KOPT-K1 (cell line): ENCODE measurements at regions not wholly inside any gene's neighbourhood (a gene's known extent, or its start where the extent isn't known, plus 50 kb on each side); places are given as distances from the start of the nearest gene placed in this dataset.

Source experiments
- H3K27ac ChIP-seq: fragments of 200-600 bp; sonication (generic); 2 replicates; pipeline ENCODE4 v1.5.1; 2016; ENCODE audit warnings: antibody characterized with exemption, mild to moderate bottlenecking, low read depth, low read length; ENCODE audit not compliant: poor library complexity, severe bottlenecking
- H3K36me3 ChIP-seq: fragments of 200-600 bp; sonication (generic); 2 replicates; pipeline ENCODE4 v1.5.1; 2017; ENCODE audit warnings: antibody characterized with exemption, mild to moderate bottlenecking, low read length, moderate library complexity; ENCODE audit not compliant: insufficient read depth
- H3K9me3 ChIP-seq: fragments of 200-600 bp; sonication (generic); 2 replicates; pipeline ENCODE4 v1.5.1; 2017; ENCODE audit warnings: antibody characterized with exemption, low read length, mild to moderate bottlenecking; ENCODE audit not compliant: insufficient read depth, poor library complexity, severe bottlenecking

DNA sequence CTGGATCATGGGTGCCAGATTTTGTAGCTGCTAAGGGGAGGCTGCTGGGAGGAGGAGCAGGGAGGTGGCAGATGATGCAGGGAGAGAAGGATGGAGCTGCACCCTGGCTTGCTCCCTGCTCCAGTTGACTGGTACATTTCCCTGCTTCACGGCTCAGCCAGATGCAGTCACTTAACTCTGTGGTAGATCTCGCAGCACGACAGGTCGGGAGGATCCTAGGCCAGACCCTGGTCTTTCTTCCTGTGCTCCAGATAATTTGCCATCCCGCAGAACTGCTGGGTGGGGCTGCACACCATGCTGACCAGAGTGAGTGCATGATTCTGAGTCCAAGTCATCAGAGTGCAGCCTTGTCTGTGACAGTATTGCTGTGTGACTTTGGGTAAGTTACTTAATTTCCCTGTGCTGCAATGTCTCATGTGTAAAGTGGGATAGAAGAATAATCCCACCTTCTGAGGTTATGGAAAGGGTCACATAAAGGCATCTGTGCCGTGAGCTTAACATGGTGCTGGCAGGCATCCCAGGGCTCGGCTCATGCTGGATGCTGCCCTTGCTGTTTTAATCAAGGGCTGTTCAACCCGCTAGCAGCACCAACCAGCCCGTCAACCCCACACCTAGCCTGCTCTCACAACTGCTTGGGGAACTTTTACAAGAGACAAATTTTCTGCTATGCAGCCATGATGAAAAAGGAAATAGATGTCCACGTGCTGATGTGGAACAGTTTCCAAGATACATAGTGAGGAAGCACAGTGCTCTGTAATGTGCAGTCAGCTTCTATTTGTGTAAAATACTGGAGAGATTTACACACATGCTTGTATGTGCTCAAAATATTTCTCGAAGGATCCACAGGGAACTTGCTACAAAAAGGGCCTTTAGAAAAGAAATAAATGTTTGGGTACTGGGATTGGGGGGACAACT lies 257.9 kb downstream of the CDH26 start:
- peaks cover 27% of the 10 kb centered on the region for H3K36me3 ChIP-seq
- H3K27ac ChIP-seq: peak overlapping the region; percentile 98
- H3K9me3 ChIP-seq: no peaks in the 10 kb centered on the region

DNA sequence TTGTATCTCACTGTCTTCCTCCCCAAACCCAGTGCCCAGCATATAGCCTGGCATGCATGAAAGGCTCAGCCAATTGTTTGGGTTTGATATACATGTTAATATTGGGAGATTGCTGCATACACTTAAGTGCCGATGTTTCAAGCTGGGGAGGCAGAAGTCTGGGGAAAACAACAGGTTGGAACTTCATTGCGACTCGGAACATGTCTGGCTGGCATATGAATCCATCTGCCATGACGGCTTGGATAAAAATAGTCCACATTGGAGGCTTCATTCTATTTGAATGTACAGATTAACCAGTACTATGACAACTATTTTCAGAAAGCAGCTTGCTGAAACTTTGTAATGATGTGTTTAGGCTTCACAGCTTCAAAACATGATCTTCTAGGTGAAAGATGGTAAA lies 261.0 kb downstream of the CDH26 start:
- Histone ChIP-seq H3K27ac (peak overlapping the region; percentile 32), H3K9me3 (no peaks in the 10 kb centered on the region), H3K36me3 (peaks cover 47% of the 10 kb centered on the region)

DNA sequence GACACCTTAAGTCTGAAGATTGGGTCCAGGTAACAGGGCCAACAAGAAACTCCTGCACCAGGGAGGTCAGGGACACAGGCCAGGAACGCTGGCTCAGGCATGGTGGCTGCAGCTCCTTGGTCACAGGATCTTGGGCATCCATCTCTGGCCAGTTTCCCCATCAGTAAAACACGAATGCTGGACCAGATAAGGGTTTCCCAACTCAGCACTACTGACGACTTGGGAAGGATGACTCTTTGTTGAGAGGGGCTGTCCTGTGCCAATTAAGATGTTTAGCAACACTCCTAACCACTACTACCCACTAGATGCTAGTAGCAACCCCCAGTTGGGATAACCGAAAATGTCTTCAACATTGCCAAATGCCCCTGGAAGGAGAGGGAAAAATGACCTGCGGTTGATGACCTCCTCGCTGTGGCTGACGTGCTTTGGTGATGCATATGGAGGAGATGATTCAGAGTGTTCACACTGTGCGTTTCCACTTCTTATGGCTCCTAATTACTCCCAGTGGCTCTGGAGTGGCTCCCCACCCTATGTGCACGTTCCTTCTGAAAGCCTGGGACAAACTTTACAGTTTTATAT lies 261.9 kb downstream of the CDH26 start:
- H3K27ac ChIP-seq: peak overlapping the region; percentile 14
- H3K36me3 ChIP-seq: peaks cover 55% of the 10 kb centered on the region
- no peaks in the 10 kb centered on the region for H3K9me3 ChIP-seq

DNA sequence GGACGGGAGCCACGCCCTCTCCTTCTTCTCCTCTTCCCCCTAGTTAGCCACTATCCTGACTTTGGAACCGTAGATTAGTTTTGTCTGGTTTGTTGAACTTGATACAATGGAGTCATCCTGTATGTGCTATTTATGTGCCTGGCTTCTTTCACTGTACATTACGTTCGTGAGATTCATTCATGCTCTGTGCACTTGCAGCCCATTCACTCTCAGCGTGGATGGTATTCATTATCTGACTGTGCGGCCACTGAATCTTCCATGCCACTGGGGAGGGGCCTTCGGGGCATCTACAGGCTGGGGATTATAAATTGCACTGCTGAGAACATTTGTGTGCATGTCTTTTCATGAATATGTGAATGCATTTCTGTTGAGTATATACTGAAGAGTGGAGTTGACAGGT lies 262.5 kb downstream of the CDH26 start:
- no peak overlapping the region for H3K27ac ChIP-seq
- no peaks in the 10 kb centered on the region for H3K9me3 ChIP-seq
- H3K36me3 ChIP-seq: peaks cover 61% of the 10 kb centered on the region

DNA sequence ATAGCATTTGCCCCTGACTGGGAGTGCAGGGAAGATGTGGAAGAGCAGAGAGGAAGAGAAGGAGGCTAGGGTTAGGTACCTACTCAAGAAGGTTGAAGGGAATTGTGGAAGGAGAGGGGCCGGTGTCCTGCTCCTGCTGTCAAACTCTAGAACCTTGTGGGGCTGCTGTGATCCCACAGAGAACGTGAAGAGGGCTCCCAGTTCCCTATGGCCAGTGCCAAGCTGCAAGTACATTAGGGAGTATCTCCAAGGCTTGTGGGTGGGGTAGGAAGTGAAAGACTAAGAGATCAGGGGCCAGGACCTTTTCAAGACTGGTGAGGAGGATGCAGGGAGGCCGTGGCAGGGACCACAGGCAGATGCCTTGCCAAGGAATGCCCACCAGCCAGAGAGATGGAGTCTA lies 263.4 kb downstream of the CDH26 start:
- Histone ChIP-seq H3K36me3 (peaks cover 65% of the 10 kb centered on the region), H3K9me3 (peaks cover 5% of the 10 kb centered on the region), H3K27ac (peak overlapping the region; percentile 30)

DNA sequence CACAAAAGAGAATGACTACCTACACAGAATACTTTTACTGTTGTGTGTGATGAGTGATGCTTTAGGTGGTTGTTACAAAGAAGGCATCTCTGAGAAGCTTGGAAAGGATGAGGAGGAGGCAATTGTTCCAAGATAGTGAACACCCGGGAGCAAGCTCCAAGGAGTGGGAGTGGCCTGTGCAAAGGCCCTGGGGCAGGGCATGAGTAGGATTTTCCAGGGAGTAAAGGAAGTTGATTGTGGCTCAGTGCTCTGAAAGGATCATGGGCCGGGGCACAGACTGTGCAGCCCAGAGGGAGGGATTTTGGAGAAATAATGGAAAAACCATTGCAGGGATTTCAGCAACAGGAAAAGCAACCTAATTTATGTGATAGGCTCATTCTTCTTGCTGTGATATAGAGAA lies 264.3 kb downstream of the CDH26 start:
- H3K27ac ChIP-seq: no peak overlapping the region
- H3K36me3 ChIP-seq: peaks cover 74% of the 10 kb centered on the region
- H3K9me3 ChIP-seq: peaks cover 14% of the 10 kb centered on the region

DNA sequence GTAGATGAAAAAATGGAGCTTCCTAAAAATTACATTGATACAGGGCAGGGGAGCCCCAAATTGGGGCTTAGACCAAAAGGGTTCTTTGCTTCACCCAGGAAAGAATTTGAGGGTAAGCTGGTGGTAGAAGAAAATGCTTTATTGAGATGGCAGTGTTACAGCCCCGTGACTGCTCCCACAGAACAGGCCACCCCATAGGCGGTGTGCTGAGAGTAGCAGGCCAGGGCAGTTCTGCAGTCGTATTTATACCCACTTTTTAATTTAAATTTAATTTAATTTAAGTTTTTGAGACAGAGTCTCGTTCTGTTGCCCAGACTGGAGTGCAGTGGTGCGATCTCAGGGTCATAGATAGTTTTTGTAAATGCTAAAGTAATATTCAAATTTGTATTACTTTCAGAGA lies 265.0 kb downstream of the CDH26 start:
- H3K9me3 ChIP-seq: peaks cover 21% of the 10 kb centered on the region
- no peak overlapping the region for H3K27ac ChIP-seq
- H3K36me3 ChIP-seq: peaks cover 81% of the 10 kb centered on the region

DNA sequence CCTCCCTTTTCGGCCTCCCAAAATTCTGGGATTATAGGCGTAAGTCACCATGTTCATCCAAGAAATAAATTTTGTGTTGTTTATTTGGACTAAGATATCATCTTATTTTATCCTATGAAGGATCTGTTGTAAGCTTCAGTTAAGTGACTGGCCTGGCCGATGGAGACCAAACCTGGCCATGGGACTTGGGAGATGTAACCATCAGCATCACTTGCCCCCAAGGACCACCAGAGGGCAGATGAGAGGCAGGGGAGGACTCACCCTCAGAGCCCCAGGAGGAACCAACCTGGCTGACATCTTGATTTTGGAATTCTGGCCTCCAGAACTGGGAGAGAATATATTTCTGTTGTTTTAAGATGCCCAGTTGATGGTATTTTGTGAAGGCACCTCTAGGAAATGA lies 266.7 kb downstream of the CDH26 start:
- peaks cover 34% of the 10 kb centered on the region for H3K9me3 ChIP-seq
- H3K27ac ChIP-seq: peak overlapping the region; percentile 28
- peaks cover 85% of the 10 kb centered on the region for H3K36me3 ChIP-seq

DNA sequence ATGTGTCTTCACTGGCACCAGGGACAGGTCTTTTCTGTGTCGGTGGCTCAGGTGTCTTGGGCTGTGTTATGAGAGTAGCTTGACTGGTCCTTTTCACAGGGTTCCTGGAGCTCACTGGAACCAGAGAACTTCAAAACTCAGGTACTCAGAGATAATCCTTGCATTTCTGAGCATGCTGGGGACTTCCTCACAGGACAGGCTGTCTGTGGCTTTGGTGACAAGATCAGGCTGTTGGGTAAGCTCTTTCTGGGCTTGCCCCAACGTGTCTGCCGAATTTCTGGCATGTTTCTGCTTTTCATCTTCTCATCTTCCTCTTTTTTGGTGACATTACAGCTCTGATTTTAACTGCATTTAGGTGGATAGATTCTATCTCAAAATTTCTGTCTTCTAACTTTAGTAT lies 270.0 kb downstream of the CDH26 start:
- H3K36me3 ChIP-seq: peaks cover 91% of the 10 kb centered on the region
- H3K9me3 ChIP-seq: peaks cover 46% of the 10 kb centered on the region
- peak overlapping the region; percentile 15 for H3K27ac ChIP-seq

DNA sequence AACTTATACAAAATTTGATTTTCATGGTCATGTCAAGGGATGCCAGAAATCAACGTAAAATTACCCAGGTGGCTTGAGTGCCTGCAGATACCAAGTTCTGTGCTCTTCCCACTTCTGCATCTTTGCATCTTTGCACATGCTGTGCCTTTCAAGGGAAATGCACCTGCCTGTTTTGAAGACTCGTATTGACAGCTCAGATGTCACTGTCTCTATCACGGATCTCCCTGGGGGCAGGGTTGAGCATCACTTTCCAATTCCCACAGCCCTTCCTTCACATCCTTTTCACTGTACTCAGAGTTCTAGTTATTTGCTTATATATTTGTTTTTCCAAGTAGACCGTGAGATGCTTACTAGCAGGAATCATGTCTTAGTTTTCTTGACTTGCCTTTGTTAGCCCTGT lies 274.2 kb downstream of the CDH26 start:
- Histone ChIP-seq H3K36me3 (peaks cover 62% of the 10 kb centered on the region), H3K9me3 (peaks cover 34% of the 10 kb centered on the region), H3K27ac (no peak overlapping the region)

DNA sequence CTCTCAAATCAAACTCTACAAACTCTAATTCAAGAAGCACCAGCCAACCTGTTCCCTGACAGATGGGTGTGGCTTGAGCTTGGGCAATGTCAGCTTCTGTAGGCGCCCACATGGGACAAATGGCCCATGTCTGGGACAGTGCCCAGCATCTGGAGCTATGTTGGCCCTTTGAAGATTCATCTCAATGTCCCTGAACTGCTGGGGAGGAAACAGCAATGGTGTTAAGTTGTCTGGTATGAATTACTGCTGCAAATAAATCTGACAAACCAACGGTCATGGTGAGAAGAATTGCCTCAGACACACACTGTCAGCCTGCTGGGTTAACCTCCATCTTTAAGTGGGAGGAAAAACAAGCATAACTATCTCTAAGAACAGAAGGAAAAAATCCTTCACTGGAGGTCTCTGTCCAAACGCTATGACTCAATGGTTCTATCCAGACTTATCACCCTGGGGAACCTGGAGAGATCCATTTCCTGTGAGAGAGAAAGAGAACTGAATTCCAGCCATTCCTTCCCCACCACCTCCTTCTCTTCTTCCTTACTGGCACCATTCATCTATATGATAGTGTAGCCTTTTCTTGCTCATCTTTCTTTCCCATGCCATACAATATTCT lies 274.9 kb downstream of the CDH26 start:
- Histone ChIP-seq H3K9me3 (peaks cover 26% of the 10 kb centered on the region), H3K36me3 (peaks cover 61% of the 10 kb centered on the region), H3K27ac (no peak overlapping the region)

DNA sequence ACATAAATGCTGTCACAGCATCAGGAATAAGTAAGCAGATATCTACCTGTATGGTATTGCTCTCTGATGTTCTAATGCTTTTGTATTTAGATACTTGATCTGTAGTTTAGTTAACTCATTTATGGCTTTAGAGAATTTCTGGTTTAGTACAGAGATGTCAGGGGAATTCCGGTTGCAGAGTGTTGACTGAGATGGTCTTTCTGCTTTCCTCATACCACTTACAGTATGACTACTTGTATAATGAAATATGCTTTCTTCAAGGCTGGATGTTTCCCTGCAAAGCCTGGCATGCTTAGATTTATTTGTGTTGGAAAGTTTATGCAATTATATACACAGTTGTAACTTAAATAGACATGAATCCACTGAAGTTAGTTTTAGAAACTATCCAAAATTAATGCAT lies 278.4 kb downstream of the CDH26 start:
- no peaks in the 10 kb centered on the region for H3K9me3 ChIP-seq
- H3K36me3 ChIP-seq: peaks cover 50% of the 10 kb centered on the region
- no peak overlapping the region for H3K27ac ChIP-seq

DNA sequence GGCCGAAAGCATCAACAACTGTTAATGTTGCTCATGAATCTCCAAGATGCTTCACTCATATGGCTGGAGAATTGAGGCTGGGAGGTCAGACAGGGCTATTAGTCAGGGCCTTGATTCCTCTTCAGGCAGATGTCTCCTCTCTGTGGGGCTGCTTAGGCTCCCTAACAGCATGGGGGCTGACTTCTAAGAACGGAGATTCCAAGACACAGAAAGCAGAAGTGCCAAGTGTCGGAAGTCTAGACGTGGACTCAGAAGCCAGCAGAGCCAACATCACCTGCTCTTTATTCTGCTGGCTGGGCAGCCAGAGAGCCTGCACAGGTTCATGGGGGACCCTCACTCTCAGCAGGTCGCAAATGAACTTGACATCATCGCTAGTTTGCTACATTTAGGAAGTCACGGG lies 279.8 kb downstream of the CDH26 start:
- H3K27ac ChIP-seq: peak overlapping the region; percentile 47
- H3K9me3 ChIP-seq: no peaks in the 10 kb centered on the region
- H3K36me3 ChIP-seq: peaks cover 38% of the 10 kb centered on the region

DNA sequence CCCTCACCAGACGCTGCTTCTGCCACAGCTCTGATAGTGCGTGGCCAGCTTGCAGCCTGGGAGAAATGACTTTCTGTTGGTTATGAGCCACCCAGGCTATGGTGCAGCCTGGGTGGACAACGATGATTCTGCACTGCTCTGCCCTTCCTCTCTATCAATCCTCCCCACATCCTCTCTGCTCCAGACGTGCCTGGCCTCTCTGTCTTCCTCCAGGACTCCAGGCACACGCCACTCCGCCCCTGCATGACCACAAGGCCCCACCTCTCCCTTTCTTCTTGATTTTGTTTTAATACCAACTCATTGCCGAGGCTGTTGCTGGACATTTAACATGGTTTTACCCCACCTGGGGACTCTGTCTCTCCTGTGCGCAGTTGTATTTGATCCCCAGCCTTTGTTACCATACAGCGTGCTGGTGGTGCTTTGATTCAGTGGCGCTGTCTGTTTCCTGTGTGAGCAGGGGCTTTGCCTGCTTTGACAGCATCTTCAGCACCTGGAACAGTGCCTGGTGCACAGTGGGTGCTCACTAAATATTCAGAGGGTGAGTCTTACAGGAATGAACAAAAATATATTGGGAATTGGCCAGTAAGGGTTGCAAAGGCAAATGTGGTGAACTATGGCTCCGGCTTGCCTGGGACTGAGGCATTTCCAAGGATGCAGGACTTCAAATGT lies 280.9 kb downstream of the CDH26 start:
- Histone ChIP-seq H3K27ac (peak overlapping the region; percentile 47), H3K36me3 (peaks cover 40% of the 10 kb centered on the region), H3K9me3 (no peaks in the 10 kb centered on the region)

DNA sequence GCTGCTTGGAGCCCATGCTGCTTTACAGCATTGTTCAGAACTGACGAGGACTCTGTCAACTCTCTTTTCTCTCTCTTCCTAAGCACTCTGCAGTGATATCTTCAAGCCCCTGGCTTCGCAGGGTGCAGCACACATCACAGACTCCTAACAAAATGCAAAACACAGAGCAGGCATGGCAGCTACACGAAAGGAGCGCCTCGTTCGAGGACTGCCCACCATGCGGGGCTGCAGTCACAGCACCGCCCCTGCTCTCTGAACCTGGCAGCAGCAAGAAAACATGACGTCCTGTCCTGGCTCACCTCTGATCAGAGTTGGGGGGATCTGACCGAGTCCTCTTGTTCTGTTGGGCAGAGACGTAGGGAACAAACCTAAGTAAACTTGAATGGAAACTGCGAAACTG lies 281.7 kb downstream of the CDH26 start:
- Histone ChIP-seq H3K36me3 (peaks cover 40% of the 10 kb centered on the region), H3K9me3 (no peaks in the 10 kb centered on the region), H3K27ac (peak overlapping the region; percentile 47)
